ENCODE measurements at regions not wholly inside any gene's neighbourhood (a gene's known extent, or its start where the extent isn't known, plus 50 kb on each side); places are given as distances from the start of the nearest gene placed in this dataset.
"Not testable (repeated sequence)": the region's sequence is repeated elsewhere in the genome, so short reads cannot be mapped to it uniquely, and the experiment has no call there.

GRCh38 chr1:148372051-148372726, 110.9 kb downstream of the PPIAL4G start:
- Mint-ChIP-seq H3K4me1 (peaks cover 16 to 19% (median 16%) of the 10 kb centered on the region in 3 donors), H3K4me3 (peak overlapping the region in 2 of 4 donors; percentile 12 to 69), H3K27ac (peak overlapping the region in 1 of 3 donors; percentile 48)
- H3K9me3 Mint-ChIP-seq, H3K27me3 Mint-ChIP-seq, H3K36me3 Mint-ChIP-seq: not testable (repeated sequence)

GRCh38 chr1:148371551-148371994, 111.5 kb downstream of the PPIAL4G start:
- not testable (repeated sequence) for H3K27me3 Mint-ChIP-seq, H3K27ac Mint-ChIP-seq, H3K36me3 Mint-ChIP-seq, H3K9me3 Mint-ChIP-seq
- Mint-ChIP-seq H3K4me1 (peaks cover 16 to 19% (median 16%) of the 10 kb centered on the region in 3 donors), H3K4me3 (peak overlapping the region in 2 of 4 donors; percentile 15 to 22)

DNA sequence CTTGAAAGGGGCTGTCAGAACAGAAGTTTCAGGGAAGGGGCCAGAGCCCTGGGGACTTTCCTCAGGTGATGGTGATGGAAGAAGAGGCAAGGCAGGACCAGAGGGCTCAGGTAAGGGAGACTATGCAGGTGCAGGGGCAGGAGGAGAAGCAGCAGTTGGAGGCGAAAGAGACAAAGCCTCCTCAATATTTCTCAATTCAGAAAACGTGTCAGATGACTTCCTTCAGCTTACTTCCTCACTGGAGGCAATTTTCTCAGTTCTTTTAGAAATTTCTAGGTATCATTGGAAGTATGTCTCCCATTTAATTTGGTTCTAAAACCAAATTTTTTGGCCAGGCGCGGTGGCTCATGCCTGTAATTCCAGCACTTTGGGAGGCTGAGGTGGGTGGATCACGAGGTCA, 112.4 kb downstream of the PPIAL4G start:
- H3K27ac Mint-ChIP-seq, H3K9me3 Mint-ChIP-seq, H3K36me3 Mint-ChIP-seq, H3K27me3 Mint-ChIP-seq: not testable (repeated sequence)
- Mint-ChIP-seq H3K4me3 (peak overlapping the region in 1 of 4 donors; percentile 23), H3K4me1 (peaks cover 16 to 19% (median 16%) of the 10 kb centered on the region in 3 donors)

DNA sequence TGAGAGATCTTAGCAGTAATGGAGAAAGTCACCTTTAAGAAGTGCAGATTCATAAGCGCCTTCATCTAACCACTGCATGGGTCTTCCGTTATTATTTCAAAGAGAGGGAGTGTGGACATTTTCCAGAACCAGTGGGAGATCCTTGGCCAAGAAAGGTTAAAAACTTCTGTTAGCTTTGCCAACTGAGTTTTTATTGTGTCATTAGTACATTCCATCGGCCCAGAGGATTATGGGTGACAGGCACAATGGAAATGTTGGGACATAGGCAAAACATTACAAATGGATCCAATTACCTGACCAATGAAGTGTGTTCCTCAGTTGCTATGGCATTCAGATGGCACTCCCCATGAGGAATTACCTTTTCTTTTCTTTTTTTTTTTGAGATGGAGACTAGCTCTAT, 115.5 kb downstream of the PPIAL4G start:
- Mint-ChIP-seq H3K4me1 (peaks cover 9 to 13% (median 12%) of the 10 kb centered on the region in 3 donors), H3K36me3 (peaks cover 2% of the 10 kb centered on the region), H3K9me3 (no peaks in the 10 kb centered on the region), H3K27ac (no peak overlapping the region), H3K4me3 (no peak overlapping the region), H3K27me3 (peaks cover 11% of the 10 kb centered on the region)

- not testable (repeated sequence) for H3K4me3 Mint-ChIP-seq, H3K36me3 Mint-ChIP-seq, H3K27ac Mint-ChIP-seq, H3K9me3 Mint-ChIP-seq
- Mint-ChIP-seq H3K27me3 (peaks cover 20% of the 10 kb centered on the region), H3K4me1 (peaks cover 4 to 13% (median 11%) of the 10 kb centered on the region in 3 donors)
Measured at GRCh38 chr1:148366136-148366753, 116.9 kb downstream of the PPIAL4G start.

GRCh38 chr1:148365151-148365550, 118.0 kb downstream of the PPIAL4G start:
- peaks cover 25% of the 10 kb centered on the region for H3K27me3 Mint-ChIP-seq
- H3K4me3 Mint-ChIP-seq, H3K9me3 Mint-ChIP-seq, H3K36me3 Mint-ChIP-seq: not testable (repeated sequence)
- peaks cover 6 to 13% (median 12%) of the 10 kb centered on the region in 3 donors for H3K4me1 Mint-ChIP-seq
- peak overlapping the region in 1 of 3 donors; percentile 43 for H3K27ac Mint-ChIP-seq

- H3K36me3 Mint-ChIP-seq, H3K4me3 Mint-ChIP-seq, H3K9me3 Mint-ChIP-seq, H3K27ac Mint-ChIP-seq: not testable (repeated sequence)
- H3K4me1 Mint-ChIP-seq, result peaks cover 6 to 13% (median 12%) of the 10 kb centered on the region in 3 donors
- H3K27me3 Mint-ChIP-seq, result peaks cover 27% of the 10 kb centered on the region
Measured at GRCh38 chr1:148363979-148364378, 119.1 kb downstream of the PPIAL4G start.

DNA sequence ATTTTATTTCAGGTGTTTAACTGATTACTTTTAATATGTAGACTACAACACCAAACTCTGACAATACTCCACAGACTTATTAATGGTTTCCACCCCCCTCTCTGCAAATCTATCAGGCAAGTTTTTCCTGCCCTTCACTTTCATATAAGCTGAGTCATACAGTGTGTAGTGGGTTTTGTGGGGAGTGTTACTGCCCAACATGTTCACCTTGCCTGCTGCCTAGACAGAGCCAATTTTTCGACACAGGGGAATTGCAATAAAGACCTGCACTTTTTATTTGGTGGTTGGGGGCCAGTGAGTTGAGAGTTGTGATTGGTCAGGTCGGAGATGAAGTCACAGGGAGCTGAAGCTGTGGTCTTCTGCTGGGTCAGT, 119.7 kb downstream of the PPIAL4G start:
- Mint-ChIP-seq H3K36me3 (peaks cover 2% of the 10 kb centered on the region), H3K9me3 (no peaks in the 10 kb centered on the region), H3K4me3 (peak overlapping the region in 1 of 4 donors; percentile 18), H3K27ac (no peak overlapping the region), H3K4me1 (peaks cover 6 to 13% (median 12%) of the 10 kb centered on the region in 3 donors), H3K27me3 (peaks cover 29% of the 10 kb centered on the region)

DNA sequence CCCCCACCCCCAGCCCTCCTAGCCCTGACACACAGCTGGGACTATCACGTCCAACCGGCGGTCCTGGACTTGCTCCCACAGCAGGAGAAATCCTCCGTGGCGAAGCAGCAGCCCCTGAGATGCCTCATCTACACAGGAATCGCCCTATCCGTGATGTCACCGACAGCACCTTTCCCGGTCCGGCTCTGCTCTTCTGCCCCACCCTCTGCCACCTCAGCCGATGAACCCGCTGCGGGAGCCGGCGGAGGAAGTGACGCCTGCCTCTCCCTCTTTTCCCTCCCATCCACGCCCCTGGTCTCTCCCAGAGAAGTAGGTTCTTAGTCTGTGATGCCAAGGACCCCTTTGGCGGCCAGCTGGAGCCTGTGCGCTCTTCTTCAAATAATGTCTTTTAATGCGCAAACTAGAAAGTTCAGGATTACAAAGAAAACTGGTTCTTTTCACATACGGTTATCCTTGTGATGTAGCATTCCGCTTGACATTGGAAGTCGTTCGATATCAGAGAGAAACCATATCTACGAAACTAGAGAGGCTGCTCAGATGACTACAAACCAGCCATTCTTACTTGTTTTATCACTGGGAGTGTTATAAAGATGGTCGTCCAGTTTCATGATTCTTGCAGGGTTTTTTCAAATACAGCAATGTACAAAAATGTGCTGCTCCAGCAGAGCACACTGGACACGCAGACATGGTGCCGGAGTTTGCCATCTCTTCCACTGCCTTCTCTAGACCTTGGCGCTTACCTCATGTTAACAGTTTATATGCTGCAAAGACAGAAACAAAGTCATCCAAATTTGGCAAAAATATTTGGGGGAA, 120.3 kb downstream of the PPIAL4G start:
- H3K4me3 Mint-ChIP-seq, result peak overlapping the region in 3 of 4 donors; percentile 46 to 94 (median 93)
- H3K4me1 Mint-ChIP-seq, result peaks cover 6 to 13% (median 12%) of the 10 kb centered on the region in 3 donors
- no peaks in the 10 kb centered on the region for H3K9me3 Mint-ChIP-seq
- peaks cover 35% of the 10 kb centered on the region for H3K27me3 Mint-ChIP-seq
- H3K27ac Mint-ChIP-seq, result peak overlapping the region in 2 of 3 donors; percentile 45 to 53
- peaks cover 2% of the 10 kb centered on the region for H3K36me3 Mint-ChIP-seq

DNA sequence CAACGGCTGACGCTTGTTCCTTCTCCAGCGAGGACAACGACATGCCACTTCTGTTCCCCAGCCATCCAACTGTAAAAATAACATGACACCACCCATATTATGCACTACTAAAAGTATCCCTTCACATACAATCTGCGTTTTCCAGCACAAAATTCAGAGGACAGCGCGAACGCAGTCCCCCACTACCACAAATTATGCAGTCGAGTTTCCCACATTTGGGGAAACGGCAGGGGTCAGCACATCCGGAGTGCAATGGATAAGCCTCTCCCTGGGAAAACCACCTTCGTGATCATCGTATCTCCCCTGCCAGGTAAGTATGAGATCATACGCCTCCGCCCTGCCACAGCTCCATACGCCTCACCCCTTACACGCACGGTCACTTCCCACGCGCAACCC, 120.9 kb downstream of the PPIAL4G start:
- peaks cover 41% of the 10 kb centered on the region for H3K27me3 Mint-ChIP-seq
- no peak overlapping the region for H3K27ac Mint-ChIP-seq
- H3K4me3 Mint-ChIP-seq, result peak overlapping the region in 3 of 4 donors; percentile 78 to 94 (median 93)
- peaks cover 2% of the 10 kb centered on the region for H3K36me3 Mint-ChIP-seq
- peaks cover 6 to 13% (median 12%) of the 10 kb centered on the region in 3 donors for H3K4me1 Mint-ChIP-seq
- H3K9me3 Mint-ChIP-seq, result no peaks in the 10 kb centered on the region

- peak overlapping the region; percentile 77 to 94 (median 86) for H3K4me3 Mint-ChIP-seq
- H3K27ac Mint-ChIP-seq, result peak overlapping the region in 1 of 3 donors; percentile 78
- H3K9me3 Mint-ChIP-seq, H3K36me3 Mint-ChIP-seq: not testable (repeated sequence)
- H3K27me3 Mint-ChIP-seq, result peaks cover 44% of the 10 kb centered on the region
- peaks cover 6 to 13% (median 12%) of the 10 kb centered on the region in 3 donors for H3K4me1 Mint-ChIP-seq
Measured at GRCh38 chr1:148361427-148362215, 121.5 kb downstream of the PPIAL4G start.

GRCh38 chr1:148357037-148357436, 126.1 kb downstream of the PPIAL4G start:
- peaks cover 57% of the 10 kb centered on the region for H3K27me3 Mint-ChIP-seq
- peaks cover 5 to 9% (median 6%) of the 10 kb centered on the region in 3 donors for H3K4me1 Mint-ChIP-seq
- no peaks in the 10 kb centered on the region for H3K36me3 Mint-ChIP-seq
- H3K4me3 Mint-ChIP-seq, result no peak overlapping the region
- no peak overlapping the region for H3K27ac Mint-ChIP-seq
- peaks cover 0 to 2% (median 0%) of the 10 kb centered on the region in 3 donors for H3K9me3 Mint-ChIP-seq

GRCh38 chr1:148355976-148356375, 127.1 kb downstream of the PPIAL4G start:
- peaks cover 0 to 2% (median under 1%) of the 10 kb centered on the region in 3 donors for H3K4me1 Mint-ChIP-seq
- H3K9me3 Mint-ChIP-seq, result peaks cover 0 to 2% (median 0%) of the 10 kb centered on the region in 3 donors
- H3K27ac Mint-ChIP-seq, result no peak overlapping the region
- H3K4me3 Mint-ChIP-seq, result no peak overlapping the region
- H3K27me3 Mint-ChIP-seq, result peaks cover 54% of the 10 kb centered on the region
- H3K36me3 Mint-ChIP-seq, result no peaks in the 10 kb centered on the region

DNA sequence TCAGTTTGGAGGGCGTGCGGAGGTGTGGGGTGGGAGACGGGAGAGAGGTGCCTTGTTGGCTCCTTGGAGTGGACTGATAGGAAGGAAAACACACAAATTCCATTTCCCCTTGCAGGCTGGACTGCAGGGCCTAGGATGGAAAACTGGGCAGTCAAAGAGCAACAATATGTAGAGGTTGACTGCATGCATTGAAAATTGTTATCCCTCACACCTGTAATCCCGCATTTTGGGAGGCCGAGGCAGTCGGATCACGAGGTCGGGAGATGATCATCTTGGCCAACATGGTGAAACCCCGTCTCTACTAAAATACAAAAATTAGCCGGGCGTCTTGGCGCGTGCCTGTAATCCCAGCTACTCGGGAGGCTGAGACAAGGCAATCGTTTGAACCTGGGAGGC, 128.2 kb downstream of the PPIAL4G start:
- Mint-ChIP-seq H3K27ac (no peak overlapping the region), H3K9me3 (peaks cover 0 to 2% (median 0%) of the 10 kb centered on the region in 3 donors)

More for the DNA sequence above, 128.2 kb downstream of the PPIAL4G start:
- Mint-ChIP-seq H3K27me3 (peaks cover 56% of the 10 kb centered on the region), H3K4me3 (no peak overlapping the region), H3K4me1 (peaks cover 0 to 2% (median 0%) of the 10 kb centered on the region in 3 donors), H3K36me3 (no peaks in the 10 kb centered on the region)

Measured in IgD-negative memory B cell (primary cell).